Brain microvascular endothelial cell (primary cell): ENCODE measurements at regions not wholly inside any gene's neighbourhood (a gene's known extent, or its start where the extent isn't known, plus 50 kb on each side); places are given as distances from the start of the nearest gene placed in this dataset.

Experiments used
- DNase-seq: peaks from one replicate; pipeline ENCODE4 v3.0.0-alpha.2; 2020
- H3K27ac ChIP-seq: fragments of 250-450 bp; sonication (Bioruptor Pico); 2 replicates; pipeline ENCODE4 v1.5.1; 2020; ENCODE audit warnings: mild to moderate bottlenecking, moderate library complexity
- H3K27me3 ChIP-seq: fragments of 250-450 bp; sonication (Bioruptor Pico); replicated peaks from 2 replicates; pipeline ENCODE4 v1.5.1; 2020; ENCODE audit warnings: mild to moderate bottlenecking
- H3K36me3 ChIP-seq: fragments of 250-450 bp; sonication (Bioruptor Pico); replicated peaks from 2 replicates; pipeline ENCODE4 v1.5.1; 2020; ENCODE audit warnings: mild to moderate bottlenecking
- H3K4me3 ChIP-seq: 2 replicates; pipeline ENCODE4 v1.5.1; 2011; ENCODE audit warnings: low read depth, mild to moderate bottlenecking, control low read depth, low read length, moderate library complexity
- in situ Hi-C: cut with HindIII; loops from 2 replicates; pipeline ENCODE4 v1.10.0; 2017; ENCODE audit warnings: low sequenced_read_pairs, low pct_ligation_motif_present
- TF ChIP-seq, protein P1 (sequence below): IDR thresholded peaks from 2 replicates; pipeline ENCODE4 v1.5.1; 2011; ENCODE audit warnings: low read depth, mild to moderate bottlenecking, moderate library complexity, low read length, control low read depth, inconsistent platforms; ENCODE audit errors: missing control alignments

DNA sequence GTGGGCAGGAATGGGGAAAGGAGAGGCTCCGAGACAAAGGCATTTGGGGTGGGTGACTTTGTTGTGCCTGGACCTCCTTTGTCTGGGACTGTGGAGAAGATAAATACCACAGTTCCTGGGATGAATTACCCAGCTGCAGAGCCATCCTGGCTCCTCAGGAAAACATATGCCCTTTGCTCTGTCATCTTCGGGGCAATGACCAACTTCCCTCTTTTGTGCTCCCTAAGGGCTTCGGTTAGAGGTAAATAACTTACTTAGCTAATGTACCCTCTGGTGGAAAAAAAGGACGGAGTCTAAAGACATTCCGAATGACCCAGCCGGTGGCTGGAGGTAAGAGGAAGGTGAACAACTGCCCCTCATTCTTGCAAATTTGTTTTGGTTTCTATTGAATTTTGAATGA is 345.7 kb downstream of the GATA3 start:
- Histone ChIP-seq H3K27me3 (no peaks in the 10 kb centered on the region), H3K27ac (no peak overlapping the region), H3K36me3 (no peaks in the 10 kb centered on the region), H3K4me3 (no peak overlapping the region)
- TF ChIP-seq, protein P1, sequence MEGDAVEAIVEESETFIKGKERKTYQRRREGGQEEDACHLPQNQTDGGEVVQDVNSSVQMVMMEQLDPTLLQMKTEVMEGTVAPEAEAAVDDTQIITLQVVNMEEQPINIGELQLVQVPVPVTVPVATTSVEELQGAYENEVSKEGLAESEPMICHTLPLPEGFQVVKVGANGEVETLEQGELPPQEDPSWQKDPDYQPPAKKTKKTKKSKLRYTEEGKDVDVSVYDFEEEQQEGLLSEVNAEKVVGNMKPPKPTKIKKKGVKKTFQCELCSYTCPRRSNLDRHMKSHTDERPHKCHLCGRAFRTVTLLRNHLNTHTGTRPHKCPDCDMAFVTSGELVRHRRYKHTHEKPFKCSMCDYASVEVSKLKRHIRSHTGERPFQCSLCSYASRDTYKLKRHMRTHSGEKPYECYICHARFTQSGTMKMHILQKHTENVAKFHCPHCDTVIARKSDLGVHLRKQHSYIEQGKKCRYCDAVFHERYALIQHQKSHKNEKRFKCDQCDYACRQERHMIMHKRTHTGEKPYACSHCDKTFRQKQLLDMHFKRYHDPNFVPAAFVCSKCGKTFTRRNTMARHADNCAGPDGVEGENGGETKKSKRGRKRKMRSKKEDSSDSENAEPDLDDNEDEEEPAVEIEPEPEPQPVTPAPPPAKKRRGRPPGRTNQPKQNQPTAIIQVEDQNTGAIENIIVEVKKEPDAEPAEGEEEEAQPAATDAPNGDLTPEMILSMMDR: no peak
- in situ Hi-C loops: no loop called here
- no peak for DNase-seq

DNA sequence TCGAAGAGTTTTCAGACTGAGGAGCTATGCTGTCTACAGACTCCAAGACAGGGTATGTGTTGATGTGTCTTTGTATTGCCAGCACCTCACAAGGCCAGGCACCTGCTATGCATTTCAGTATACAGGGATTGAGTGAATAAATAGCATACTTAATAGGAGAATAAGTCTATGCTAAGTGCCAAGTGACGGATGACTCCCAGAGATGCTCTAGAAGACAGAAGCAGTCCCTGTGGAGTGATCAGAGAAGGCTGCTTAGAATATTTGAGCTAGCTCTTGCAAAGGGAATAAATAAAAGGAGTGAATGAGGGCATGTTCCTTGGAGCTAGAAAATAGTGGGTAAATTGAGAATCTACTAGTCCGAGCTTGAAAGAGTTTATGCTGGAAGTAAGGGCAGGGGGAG is 346.4 kb downstream of the GATA3 start:
- Histone ChIP-seq H3K4me3 (no peak overlapping the region), H3K27me3 (no peaks in the 10 kb centered on the region), H3K36me3 (no peaks in the 10 kb centered on the region), H3K27ac (no peak overlapping the region)
- in situ Hi-C loops: no loop called here
- TF ChIP-seq, protein P1: no peak
- DNase-seq: no peak

- no peak for DNase-seq
- in situ Hi-C loops: no loop called here
- Histone ChIP-seq H3K4me3 (no peak overlapping the region), H3K27ac (no peak overlapping the region), H3K36me3 (no peaks in the 10 kb centered on the region), H3K27me3 (no peaks in the 10 kb centered on the region)
- TF ChIP-seq, protein P1: no peak
Measured at GRCh38 chr10:8401531-8401930, 347.0 kb downstream of the GATA3 start.

DNA sequence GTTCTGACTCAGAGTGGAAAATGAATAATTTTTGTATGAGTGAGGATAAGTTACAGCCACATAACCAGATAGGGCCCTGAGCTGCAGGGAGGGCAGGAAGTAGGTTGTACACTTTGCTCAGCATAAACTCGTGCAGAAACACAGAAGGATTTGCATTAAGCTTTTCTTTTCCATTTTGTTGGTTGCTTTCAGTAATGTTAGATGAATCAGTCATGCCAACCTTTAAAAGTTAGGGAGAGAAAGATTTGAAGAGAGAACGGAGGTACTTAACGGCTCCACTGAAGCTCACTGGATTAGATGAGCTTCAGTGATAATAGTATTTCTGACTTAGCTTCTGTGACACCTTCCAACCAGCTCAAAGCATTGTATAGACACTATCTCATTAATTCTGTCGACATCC is 348.1 kb downstream of the GATA3 start:
- H3K27me3 ChIP-seq: no peaks in the 10 kb centered on the region
- DNase-seq: no peak
- in situ Hi-C loops: no loop called here
- H3K4me3 ChIP-seq: no peak overlapping the region
- H3K36me3 ChIP-seq: no peaks in the 10 kb centered on the region
- TF ChIP-seq, protein P1: no peak
- H3K27ac ChIP-seq: no peak overlapping the region

GRCh38 chr10:8403711-8404371 is 349.4 kb downstream of the GATA3 start:
- Histone ChIP-seq H3K27me3 (no peaks in the 10 kb centered on the region), H3K36me3 (no peaks in the 10 kb centered on the region), H3K27ac (no peak overlapping the region), H3K4me3 (no peak overlapping the region)
- DNase-seq: no peak
- TF ChIP-seq, protein P1: no peak
- in situ Hi-C loops: no loop called here

DNA sequence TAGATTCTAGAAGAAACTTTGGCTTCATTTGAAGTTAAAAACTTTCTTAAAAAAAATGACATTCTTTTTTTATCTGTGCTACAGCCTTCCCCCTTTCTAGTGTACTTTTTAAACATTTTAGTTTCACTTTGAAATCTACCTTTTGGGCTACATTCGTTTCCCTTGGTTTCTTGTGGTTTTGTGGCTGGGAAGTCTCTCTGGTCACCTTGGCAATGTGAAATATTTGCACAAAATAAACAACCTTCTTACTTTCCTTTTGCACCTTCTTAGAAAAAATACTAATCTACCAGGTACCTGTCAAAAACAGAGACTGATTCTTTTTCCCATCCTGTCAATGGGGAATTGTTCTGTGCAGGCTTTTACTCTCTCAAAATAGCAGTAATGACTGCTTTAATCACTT is 350.2 kb downstream of the GATA3 start:
- H3K36me3 ChIP-seq: no peaks in the 10 kb centered on the region
- DNase-seq: no peak
- in situ Hi-C loops: no loop called here
- H3K27me3 ChIP-seq: no peaks in the 10 kb centered on the region
- TF ChIP-seq, protein P1: no peak
- H3K27ac ChIP-seq: no peak overlapping the region
- no peak overlapping the region for H3K4me3 ChIP-seq
